ENCODE measurements at regions not wholly inside any gene's neighbourhood (a gene's known extent, or its start where the extent isn't known, plus 50 kb on each side); places are given as distances from the start of the nearest gene placed in this dataset.
"Not testable (repeated sequence)": the region's sequence is repeated elsewhere in the genome, so short reads cannot be mapped to it uniquely, and the experiment has no call there.

- DNase-seq (ENCODE audit: low read depth in 2 of 2) = no peak
These were observed 917.6 kb downstream of the TLE4 start for GRCh38 chr9:80489329-80489728.

GRCh38 chr9:80485420-80486250 lies 913.9 kb downstream of the TLE4 start:
- no peak for DNase-seq (ENCODE audit: low read depth in 2 of 2)

- not testable (repeated sequence) for DNase-seq (ENCODE audit: low read depth in 2 of 2)
These were observed 910.5 kb downstream of the TLE4 start for GRCh38 chr9:80482251-80482650.

GRCh38 chr9:80467632-80468031 lies 895.9 kb downstream of the TLE4 start:
- DNase-seq (ENCODE audit: low read depth in 2 of 2) = no peak

GRCh38 chr9:80465556-80465955 lies 893.8 kb downstream of the TLE4 start:
- no peak for DNase-seq (ENCODE audit: low read depth in 2 of 2)

GRCh38 chr9:80449513-80449912 lies 877.7 kb downstream of the TLE4 start:
- no peak for DNase-seq (ENCODE audit: low read depth in 2 of 2)

- no peak for DNase-seq (ENCODE audit: low read depth in 2 of 2)
These were observed 877.2 kb downstream of the TLE4 start for GRCh38 chr9:80448996-80449395.

- no peak for DNase-seq (ENCODE audit: low read depth in 2 of 2)
These were observed 876.1 kb downstream of the TLE4 start for GRCh38 chr9:80447876-80448275.

- DNase-seq (ENCODE audit: low read depth in 2 of 2) = no peak
These were observed 869.0 kb downstream of the TLE4 start for GRCh38 chr9:80440724-80441123.

- DNase-seq (ENCODE audit: low read depth in 2 of 2) = no peak
These were observed 866.1 kb downstream of the TLE4 start for GRCh38 chr9:80437825-80438224.

- no peak for DNase-seq (ENCODE audit: low read depth in 2 of 2)
These were observed 865.4 kb downstream of the TLE4 start for GRCh38 chr9:80437091-80437640.

GRCh38 chr9:80435591-80435990 lies 863.8 kb downstream of the TLE4 start:
- no peak for DNase-seq (ENCODE audit: low read depth in 2 of 2)

GRCh38 chr9:80426992-80427391 lies 855.2 kb downstream of the TLE4 start:
- DNase-seq (ENCODE audit: low read depth in 2 of 2) = no peak

- DNase-seq (ENCODE audit: low read depth in 2 of 2) = no peak
These were observed 845.5 kb downstream of the TLE4 start for GRCh38 chr9:80417211-80417773.

- DNase-seq (ENCODE audit: low read depth in 2 of 2) = no peak
These were observed 838.3 kb downstream of the TLE4 start for GRCh38 chr9:80410106-80410505.

- no peak for DNase-seq (ENCODE audit: low read depth in 2 of 2)
These were observed 835.5 kb downstream of the TLE4 start for GRCh38 chr9:80407220-80407619.

- DNase-seq (ENCODE audit: low read depth in 2 of 2) = no peak
These were observed 829.5 kb downstream of the TLE4 start for GRCh38 chr9:80401243-80401642.

- no peak for DNase-seq (ENCODE audit: low read depth in 2 of 2)
These were observed 829.0 kb downstream of the TLE4 start for GRCh38 chr9:80400624-80401230.

- no peak for DNase-seq (ENCODE audit: low read depth in 2 of 2)
These were observed 827.8 kb downstream of the TLE4 start for GRCh38 chr9:80399606-80400005.

- no peak for DNase-seq (ENCODE audit: low read depth in 2 of 2)
These were observed 816.1 kb downstream of the TLE4 start for GRCh38 chr9:80387828-80388227.

GRCh38 chr9:80385246-80385645 lies 813.5 kb downstream of the TLE4 start:
- no peak for DNase-seq (ENCODE audit: low read depth in 2 of 2)

- no peak for DNase-seq (ENCODE audit: low read depth in 2 of 2)
These were observed 811.6 kb downstream of the TLE4 start for GRCh38 chr9:80383331-80383730.
